ENCODE measurements at regions not wholly inside any gene's neighbourhood (a gene's known extent, or its start where the extent isn't known, plus 50 kb on each side); places are given as distances from the start of the nearest gene placed in this dataset.
"Not testable (repeated sequence)": the region's sequence is repeated elsewhere in the genome, so short reads cannot be mapped to it uniquely, and the experiment has no call there.

GRCh38 chr5:169531631-169532030 lies 51.9 kb upstream of the SPDL1 start:
- Mint-ChIP-seq H3K36me3 (ENCODE audit: low read depth) (no peaks in the 10 kb centered on the region), H3K27ac (no peak overlapping the region), H3K4me3 (no peak overlapping the region), H3K27me3 (peaks cover 47% of the 10 kb centered on the region), H3K4me1 (peaks cover 2% of the 10 kb centered on the region)
- no peaks in the 10 kb centered on the region for H3K9me3 ChIP-seq (ENCODE audit: control insufficient read depth, low read length, poor library complexity, severe bottlenecking)
- ATAC-seq (no peak), DNase-seq (no peak)

- Mint-ChIP-seq H3K36me3 (ENCODE audit: low read depth) (peaks cover 2% of the 10 kb centered on the region), H3K27ac (no peak overlapping the region), H3K4me3 (no peak overlapping the region), H3K27me3 (peaks cover 67% of the 10 kb centered on the region), H3K4me1 (peaks cover 2% of the 10 kb centered on the region)
- DNase-seq (no peak), ATAC-seq (no peak)
- no peaks in the 10 kb centered on the region for H3K9me3 ChIP-seq (ENCODE audit: control insufficient read depth, low read length, poor library complexity, severe bottlenecking)
These were observed 55.7 kb upstream of the SPDL1 start for GRCh38 chr5:169527863-169528262.

- DNase-seq: no peak
- H3K27me3 Mint-ChIP-seq: peaks cover 72% of the 10 kb centered on the region
- peaks cover 2% of the 10 kb centered on the region for H3K4me1 Mint-ChIP-seq
These were observed 56.5 kb upstream of the SPDL1 start for GRCh38 chr5:169527066-169527465.

GRCh38 chr5:169522851-169523250 lies 60.7 kb upstream of the SPDL1 start:
- Mint-ChIP-seq H3K36me3 (ENCODE audit: low read depth) (peaks cover 2% of the 10 kb centered on the region), H3K4me1 (no peaks in the 10 kb centered on the region), H3K27me3 (peaks cover 50% of the 10 kb centered on the region), H3K27ac (no peak overlapping the region), H3K4me3 (no peak overlapping the region)
- no peak for DNase-seq
- no peaks in the 10 kb centered on the region for H3K9me3 ChIP-seq (ENCODE audit: control insufficient read depth, low read length, poor library complexity, severe bottlenecking)
- no peak for ATAC-seq

More at GRCh38 chr5:169527066-169527465, 56.5 kb upstream of the SPDL1 start:
- no peaks in the 10 kb centered on the region for H3K9me3 ChIP-seq (ENCODE audit: control insufficient read depth, low read length, poor library complexity, severe bottlenecking)
- Mint-ChIP-seq H3K27ac (no peak overlapping the region), H3K36me3 (ENCODE audit: low read depth) (peaks cover 2% of the 10 kb centered on the region), H3K4me3 (no peak overlapping the region)
- no peak for ATAC-seq

GRCh38 chr5:169521366-169521983 lies 62.1 kb upstream of the SPDL1 start:
- Mint-ChIP-seq H3K27me3 (peaks cover 44% of the 10 kb centered on the region), H3K36me3 (ENCODE audit: low read depth) (peaks cover 2% of the 10 kb centered on the region), H3K4me1 (no peaks in the 10 kb centered on the region), H3K4me3 (no peak overlapping the region), H3K27ac (no peak overlapping the region)
- ATAC-seq (no peak), DNase-seq (no peak)
- no peaks in the 10 kb centered on the region for H3K9me3 ChIP-seq (ENCODE audit: control insufficient read depth, low read length, poor library complexity, severe bottlenecking)

GRCh38 chr5:169519358-169519757 lies 64.2 kb upstream of the SPDL1 start:
- Mint-ChIP-seq H3K27ac (no peak overlapping the region), H3K27me3 (peaks cover 25% of the 10 kb centered on the region), H3K36me3 (ENCODE audit: low read depth) (peaks cover 2% of the 10 kb centered on the region), H3K4me1 (no peaks in the 10 kb centered on the region), H3K4me3 (no peak overlapping the region)
- H3K9me3 ChIP-seq (ENCODE audit: control insufficient read depth, low read length, poor library complexity, severe bottlenecking): peaks cover 2% of the 10 kb centered on the region
- no peak for DNase-seq
- no peak for ATAC-seq

- DNase-seq; H3K4me1 Mint-ChIP-seq; H3K36me3 Mint-ChIP-seq (ENCODE audit: low read depth); H3K27ac Mint-ChIP-seq; H3K4me3 Mint-ChIP-seq; H3K9me3 ChIP-seq (ENCODE audit: control insufficient read depth, low read length, poor library complexity, severe bottlenecking); ATAC-seq: not testable (repeated sequence)
- H3K27me3 Mint-ChIP-seq: peaks cover 22% of the 10 kb centered on the region
These were observed 64.8 kb upstream of the SPDL1 start for GRCh38 chr5:169518779-169519178.

GRCh38 chr5:169512385-169512784 lies 71.2 kb upstream of the SPDL1 start:
- ATAC-seq: no peak
- peaks cover 11% of the 10 kb centered on the region for H3K27me3 Mint-ChIP-seq
- H3K4me1 Mint-ChIP-seq: no peaks in the 10 kb centered on the region
- DNase-seq: no peak
- H3K4me3 Mint-ChIP-seq: no peak overlapping the region
- no peak overlapping the region for H3K27ac Mint-ChIP-seq
- peaks cover 2% of the 10 kb centered on the region for H3K9me3 ChIP-seq (ENCODE audit: control insufficient read depth, low read length, poor library complexity, severe bottlenecking)
- H3K36me3 Mint-ChIP-seq (ENCODE audit: low read depth): no peaks in the 10 kb centered on the region

GRCh38 chr5:169511708-169512107 lies 71.9 kb upstream of the SPDL1 start:
- Mint-ChIP-seq H3K27me3 (peaks cover 15% of the 10 kb centered on the region), H3K36me3 (ENCODE audit: low read depth) (no peaks in the 10 kb centered on the region), H3K4me3 (no peak overlapping the region), H3K27ac (no peak overlapping the region), H3K4me1 (no peaks in the 10 kb centered on the region)
- DNase-seq (no peak), ATAC-seq (no peak)
- peaks cover 2% of the 10 kb centered on the region for H3K9me3 ChIP-seq (ENCODE audit: control insufficient read depth, low read length, poor library complexity, severe bottlenecking)

- DNase-seq: no peak
- H3K36me3 Mint-ChIP-seq (ENCODE audit: low read depth): no peaks in the 10 kb centered on the region
- no peak overlapping the region for H3K4me3 Mint-ChIP-seq
- no peak for ATAC-seq
- peaks cover 42% of the 10 kb centered on the region for H3K27me3 Mint-ChIP-seq
- H3K27ac Mint-ChIP-seq: no peak overlapping the region
- peaks cover 3% of the 10 kb centered on the region for H3K9me3 ChIP-seq (ENCODE audit: control insufficient read depth, low read length, poor library complexity, severe bottlenecking)
- H3K4me1 Mint-ChIP-seq: no peaks in the 10 kb centered on the region
These were observed 76.5 kb upstream of the SPDL1 start for GRCh38 chr5:169507051-169507450.

GRCh38 chr5:169503886-169504285 lies 79.7 kb upstream of the SPDL1 start:
- Mint-ChIP-seq H3K27me3 (peaks cover 58% of the 10 kb centered on the region), H3K36me3 (ENCODE audit: low read depth) (no peaks in the 10 kb centered on the region), H3K4me1 (no peaks in the 10 kb centered on the region), H3K27ac (no peak overlapping the region), H3K4me3 (no peak overlapping the region)
- DNase-seq (no peak), ATAC-seq (no peak)
- H3K9me3 ChIP-seq (ENCODE audit: control insufficient read depth, low read length, poor library complexity, severe bottlenecking): peaks cover 3% of the 10 kb centered on the region

- no peak overlapping the region for H3K27ac Mint-ChIP-seq
- no peak for DNase-seq
- H3K4me1 Mint-ChIP-seq: no peaks in the 10 kb centered on the region
- H3K27me3 Mint-ChIP-seq: peaks cover 62% of the 10 kb centered on the region
- peaks cover 3% of the 10 kb centered on the region for H3K9me3 ChIP-seq (ENCODE audit: control insufficient read depth, low read length, poor library complexity, severe bottlenecking)
- H3K4me3 Mint-ChIP-seq: no peak overlapping the region
- H3K36me3 Mint-ChIP-seq (ENCODE audit: low read depth): no peaks in the 10 kb centered on the region
- ATAC-seq: no peak
These were observed 83.5 kb upstream of the SPDL1 start for GRCh38 chr5:169499990-169500505.

- H3K4me3 Mint-ChIP-seq: no peak overlapping the region
- no peak overlapping the region for H3K27ac Mint-ChIP-seq
- no peaks in the 10 kb centered on the region for H3K4me1 Mint-ChIP-seq
- peaks cover 42% of the 10 kb centered on the region for H3K27me3 Mint-ChIP-seq
- no peak for ATAC-seq
- no peaks in the 10 kb centered on the region for H3K9me3 ChIP-seq (ENCODE audit: control insufficient read depth, low read length, poor library complexity, severe bottlenecking)
- no peak for DNase-seq
- no peaks in the 10 kb centered on the region for H3K36me3 Mint-ChIP-seq (ENCODE audit: low read depth)
These were observed 86.7 kb upstream of the SPDL1 start for GRCh38 chr5:169496878-169497277.

- H3K27ac Mint-ChIP-seq: no peak overlapping the region
- no peaks in the 10 kb centered on the region for H3K36me3 Mint-ChIP-seq (ENCODE audit: low read depth)
- H3K9me3 ChIP-seq (ENCODE audit: control insufficient read depth, low read length, poor library complexity, severe bottlenecking): no peaks in the 10 kb centered on the region
- ATAC-seq (no peak), DNase-seq (no peak)
- H3K4me1 Mint-ChIP-seq: no peaks in the 10 kb centered on the region
- H3K4me3 Mint-ChIP-seq: no peak overlapping the region
- H3K27me3 Mint-ChIP-seq: peaks cover 32% of the 10 kb centered on the region
These were observed 88.5 kb upstream of the SPDL1 start for GRCh38 chr5:169494941-169495548.
